Tongue (tissue), 1 donor: ENCODE measurements at regions not wholly inside any gene's neighbourhood (a gene's known extent, or its start where the extent isn't known, plus 50 kb on each side); places are given as distances from the start of the nearest gene placed in this dataset.

Source experiments
- DNase-seq: peaks from one replicate; pipeline ENCODE4 v3.0.0-alpha.2; 2015

DNA sequence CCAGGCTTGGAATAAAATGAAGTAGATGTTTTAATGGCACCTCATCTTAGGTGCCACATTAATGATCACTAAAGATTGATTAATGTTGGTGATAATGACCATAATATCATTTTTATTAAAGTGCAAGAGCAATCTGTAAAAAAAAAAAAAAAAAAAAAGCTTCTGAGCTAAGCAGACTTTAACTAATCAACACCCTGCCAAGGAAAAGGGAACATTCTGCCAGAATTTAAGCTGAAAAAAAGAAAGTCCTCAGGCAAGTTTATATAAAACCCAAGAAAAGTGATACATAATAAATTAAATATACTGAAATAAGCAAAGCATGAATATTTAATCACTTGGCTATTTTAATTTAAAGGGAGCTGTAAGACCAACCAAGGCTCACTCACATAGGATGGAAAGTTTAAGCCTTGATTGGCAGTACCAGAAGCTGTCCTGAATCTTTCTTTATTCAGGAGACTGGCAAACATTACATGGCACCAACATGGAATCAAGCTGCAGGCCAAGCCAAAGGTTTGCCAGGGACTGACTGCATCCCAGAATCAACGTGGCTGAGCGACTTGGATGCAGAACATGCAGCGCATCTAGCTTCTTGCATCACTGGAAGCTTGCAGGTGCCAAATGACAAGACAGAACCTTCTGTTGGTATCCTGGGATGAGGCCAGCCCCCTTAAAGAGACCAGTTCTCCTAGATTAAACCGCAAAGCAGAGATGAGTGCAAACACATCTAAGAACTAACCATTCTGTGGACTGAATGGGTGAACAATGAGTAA, 413.6 kb downstream of the ENC1 start:
- peak; percentile 39 for DNase-seq

DNA sequence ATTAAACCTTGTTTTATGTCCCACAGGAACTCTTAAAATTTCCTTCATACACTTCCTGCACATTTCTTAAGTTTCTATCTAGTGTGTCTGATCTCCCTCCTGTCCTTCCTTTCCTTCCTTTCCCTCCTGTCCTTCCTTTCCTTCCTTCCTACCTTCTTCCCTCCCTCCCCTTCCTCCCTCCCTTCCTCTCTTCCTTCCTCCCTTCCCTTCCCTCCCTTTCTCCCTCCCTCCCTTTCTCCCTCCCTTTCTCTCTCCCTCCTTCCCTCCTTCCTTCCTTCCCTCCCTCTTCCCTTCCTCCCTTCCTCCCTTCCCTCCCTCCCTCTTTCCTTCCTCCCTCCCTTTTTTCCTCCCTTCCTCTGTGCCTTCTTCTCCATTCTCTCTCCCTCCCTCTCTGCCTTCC, 414.9 kb downstream of the ENC1 start:
- no peak for DNase-seq

DNA sequence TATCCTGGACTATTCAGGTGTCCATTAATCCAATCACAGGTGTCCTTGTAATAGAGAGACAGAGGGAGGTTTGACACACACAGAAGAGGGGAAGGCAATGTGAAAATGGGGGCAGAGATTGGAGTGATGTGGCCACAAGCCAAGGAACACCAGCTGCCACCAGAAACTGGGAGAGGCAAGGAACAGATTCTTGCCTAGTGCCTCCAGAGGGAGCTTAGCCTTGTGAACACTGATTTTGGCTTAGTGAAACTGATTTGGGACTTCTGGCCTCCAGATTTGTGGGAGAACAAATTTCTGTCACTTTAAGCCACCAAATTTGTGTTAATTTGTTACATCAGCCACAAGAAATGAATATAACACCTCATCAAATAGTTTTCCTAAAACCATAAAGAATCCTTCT, 416.2 kb downstream of the ENC1 start:
- DNase-seq: no peak

DNA sequence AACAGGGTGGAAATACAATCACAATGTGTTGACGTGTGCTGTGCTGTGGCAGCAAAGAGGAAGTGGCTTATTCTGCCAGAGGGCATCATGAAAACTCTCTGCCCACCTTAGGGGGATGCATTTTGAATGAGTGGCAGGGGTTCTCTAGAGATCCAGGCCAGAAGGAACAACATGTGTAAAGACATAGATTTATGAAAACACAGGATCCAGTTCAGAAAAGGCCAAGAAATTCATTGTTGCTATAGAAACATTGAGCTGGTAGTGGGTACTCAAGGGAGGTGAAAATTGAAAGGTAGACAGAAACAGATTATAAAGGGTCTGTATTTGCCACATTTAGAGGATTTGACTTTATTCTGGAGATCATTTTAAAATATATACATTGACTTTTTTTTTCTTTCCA, 417.7 kb downstream of the ENC1 start:
- DNase-seq: no peak

DNA sequence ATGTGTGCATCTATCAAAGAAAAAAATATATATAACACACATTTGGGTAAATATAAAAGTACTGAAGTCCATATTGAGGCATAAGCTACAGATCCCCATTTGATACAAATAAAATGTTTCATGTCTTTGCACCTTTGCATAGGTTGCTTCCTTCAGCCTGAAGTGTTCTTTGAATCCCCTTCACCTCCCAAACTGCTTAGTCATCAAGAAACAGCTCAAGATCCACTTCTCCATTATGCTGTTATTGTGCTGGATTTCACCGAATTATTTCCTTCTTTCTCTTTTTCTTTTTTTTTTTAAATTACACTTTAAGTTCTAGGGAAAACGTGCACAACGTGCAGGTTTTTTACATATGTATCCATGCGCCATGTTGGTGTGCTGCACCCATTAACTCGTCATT, 419.1 kb downstream of the ENC1 start:
- no peak for DNase-seq

DNA sequence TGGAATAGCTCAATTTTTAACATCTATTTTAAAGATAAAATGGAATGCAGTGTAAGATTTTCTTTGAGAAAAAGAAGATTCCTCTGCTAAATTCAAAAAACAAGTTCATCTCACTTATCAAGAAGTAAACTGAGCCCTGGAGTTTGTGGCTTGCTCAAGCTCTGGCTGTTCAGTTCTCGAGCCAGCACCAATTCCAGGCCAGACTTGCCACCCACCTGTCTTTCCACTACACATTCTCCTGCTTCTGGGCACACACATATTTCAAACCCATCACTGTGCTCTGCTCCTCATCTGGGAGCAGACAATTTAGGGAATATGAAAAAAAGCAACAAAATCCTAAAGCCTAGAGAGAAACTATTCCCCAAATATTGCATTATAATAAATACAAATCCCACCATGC, 424.5 kb downstream of the ENC1 start:
- no peak for DNase-seq

DNA sequence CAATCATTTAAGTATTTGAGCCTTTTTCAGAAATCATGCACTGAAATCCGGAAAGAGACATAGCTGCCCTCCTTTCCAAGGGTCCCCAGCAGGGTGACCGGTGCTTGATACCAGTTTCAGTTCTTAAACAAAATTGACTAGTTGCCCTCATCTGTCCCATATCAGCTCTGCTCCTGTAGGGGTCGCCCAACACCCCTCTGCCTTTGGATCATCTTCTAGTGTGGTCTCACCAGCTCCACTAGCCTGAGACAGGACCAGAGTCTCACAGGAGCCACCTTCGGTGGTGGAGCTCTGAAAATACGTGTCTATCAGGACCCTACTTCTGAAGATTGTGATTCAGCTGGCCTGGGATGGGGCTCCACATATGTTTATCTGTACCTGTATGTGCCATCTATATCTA, 428.2 kb downstream of the ENC1 start:
- no peak for DNase-seq

DNA sequence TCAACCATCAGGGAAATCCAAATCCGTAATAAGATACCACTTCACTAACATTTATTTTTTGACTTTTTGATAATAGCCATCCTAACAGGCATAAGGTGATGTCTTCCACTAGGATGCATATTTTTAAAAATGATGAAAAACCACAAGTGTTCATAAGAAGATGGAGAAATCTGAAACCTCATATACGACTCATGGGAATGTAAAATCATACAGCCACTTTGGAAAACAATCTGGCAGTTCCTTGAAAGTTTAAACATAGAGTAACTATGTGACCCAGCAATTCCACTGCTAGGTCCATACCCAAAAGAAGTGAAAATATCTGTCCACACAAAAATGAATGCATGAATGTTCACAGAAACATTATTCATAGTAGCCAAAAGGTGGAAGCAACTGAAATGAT, 431.0 kb downstream of the ENC1 start:
- DNase-seq: no peak

DNA sequence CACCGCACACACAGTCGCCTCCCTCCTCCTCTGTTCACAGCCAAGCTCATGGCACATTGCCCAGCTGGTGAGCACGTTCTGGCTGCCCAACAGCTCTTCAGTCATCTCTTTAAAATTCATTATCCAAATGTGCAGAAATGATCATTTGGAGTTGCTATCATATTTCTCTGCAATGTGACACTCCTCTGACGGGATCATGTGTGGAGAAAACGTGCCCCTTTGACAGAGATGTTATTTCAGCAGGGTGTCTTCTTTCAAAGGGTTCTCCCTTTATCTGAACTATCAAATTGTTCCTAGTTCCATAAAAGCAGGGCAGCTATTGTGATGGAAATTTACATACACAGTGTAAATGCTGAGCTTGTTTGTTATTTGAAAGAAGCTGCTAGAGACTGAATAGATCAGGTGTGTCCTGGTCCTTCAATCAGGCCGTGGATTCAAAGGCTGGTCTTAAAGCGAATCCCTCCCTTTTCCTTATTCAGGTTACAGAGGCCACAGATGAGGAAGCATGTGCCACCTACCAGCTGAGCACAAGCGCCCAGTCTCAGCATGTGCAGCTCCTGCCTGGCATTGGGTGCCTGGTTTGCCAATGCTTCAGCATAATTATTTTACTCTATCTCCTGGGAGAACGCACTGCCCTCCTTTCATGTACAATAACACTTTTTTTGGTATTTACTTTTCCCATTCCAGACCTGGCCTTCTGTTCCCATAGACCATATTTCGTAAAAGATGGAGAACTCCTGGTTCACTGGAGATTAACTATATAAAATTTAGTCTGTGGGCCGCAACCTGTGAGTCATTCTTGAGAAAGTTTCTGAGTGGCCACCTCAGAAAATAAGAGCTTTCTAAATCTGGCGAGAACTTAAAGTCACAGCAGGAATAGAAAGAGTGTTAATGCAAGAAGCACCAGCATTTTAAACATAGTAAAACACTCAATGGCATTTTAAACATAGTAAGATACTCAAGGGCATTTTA, 433.7 kb downstream of the ENC1 start:
- DNase-seq: peak; percentile 92

DNA sequence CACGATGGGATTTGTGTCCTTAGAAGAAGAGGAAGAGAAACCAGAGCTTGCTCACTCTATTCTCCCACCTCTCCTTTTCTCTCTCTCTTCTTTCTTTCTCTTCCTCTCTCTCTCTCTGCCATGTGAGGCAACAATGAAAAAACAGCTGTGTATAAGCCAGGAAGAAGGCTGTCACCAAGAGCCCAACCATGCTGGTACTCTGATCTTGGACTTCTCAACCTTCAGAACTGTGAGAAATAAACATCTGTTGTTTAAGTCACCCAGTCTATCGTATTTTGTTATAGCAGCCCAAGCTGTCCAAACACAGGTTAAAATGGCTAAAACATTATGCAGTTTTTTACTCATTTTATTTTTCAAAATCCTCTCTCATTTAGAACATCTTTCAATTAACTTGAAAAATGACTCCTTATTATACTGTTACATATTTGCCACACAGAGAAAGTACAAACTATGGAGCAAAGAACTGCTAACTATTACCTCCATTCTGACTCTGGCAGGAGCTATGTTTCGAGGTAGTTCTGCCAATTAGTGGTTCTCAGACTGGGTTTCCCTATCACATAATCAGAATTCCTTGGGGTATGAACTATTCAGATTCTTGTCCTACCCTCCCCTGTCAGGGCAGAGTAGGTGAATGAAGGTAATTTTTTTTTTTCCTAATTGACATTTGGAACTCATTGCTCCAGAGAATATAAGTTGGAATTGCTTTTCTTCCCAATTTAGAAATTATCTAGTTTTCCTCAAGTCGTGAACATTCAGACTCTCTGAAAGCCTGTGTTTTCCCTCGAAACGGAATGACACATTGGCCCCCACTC, 434.6 kb downstream of the ENC1 start:
- no peak for DNase-seq

DNA sequence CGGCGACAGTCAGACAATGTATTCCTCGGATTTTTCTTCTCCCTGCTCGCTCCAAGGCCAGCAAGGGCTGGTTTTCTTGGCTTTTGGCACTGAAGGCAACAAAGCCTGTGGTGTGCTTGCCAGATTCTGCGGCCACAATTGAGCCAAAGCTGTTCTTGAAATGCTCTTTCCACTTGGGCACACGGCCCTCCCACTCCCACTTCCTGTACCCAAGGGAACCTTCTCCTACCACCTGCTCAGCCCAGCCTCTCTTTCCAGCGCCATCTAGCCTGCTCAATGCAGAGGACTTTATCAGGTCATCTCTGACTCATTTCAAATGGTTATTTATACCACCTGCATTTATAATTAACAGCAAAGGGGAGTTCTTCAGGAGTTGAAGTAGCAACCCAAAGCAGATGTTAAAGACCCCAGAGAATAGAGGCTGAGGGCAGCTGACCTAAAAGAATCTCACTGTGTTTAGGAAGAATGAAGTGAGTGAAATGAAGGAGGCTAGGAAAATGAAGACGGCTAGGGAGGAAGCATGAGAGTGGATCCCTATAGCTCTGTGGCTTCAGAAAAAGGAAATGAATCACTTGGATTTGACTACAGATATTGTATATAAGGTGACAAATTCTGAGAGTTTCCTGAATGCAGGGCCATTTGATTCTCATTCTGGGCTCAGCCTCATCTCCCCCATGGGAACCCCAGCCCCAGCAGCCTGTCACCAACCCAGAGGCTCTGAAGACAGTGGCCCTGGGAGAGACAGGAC, 439.0 kb downstream of the ENC1 start:
- DNase-seq: peak; percentile 69

DNA sequence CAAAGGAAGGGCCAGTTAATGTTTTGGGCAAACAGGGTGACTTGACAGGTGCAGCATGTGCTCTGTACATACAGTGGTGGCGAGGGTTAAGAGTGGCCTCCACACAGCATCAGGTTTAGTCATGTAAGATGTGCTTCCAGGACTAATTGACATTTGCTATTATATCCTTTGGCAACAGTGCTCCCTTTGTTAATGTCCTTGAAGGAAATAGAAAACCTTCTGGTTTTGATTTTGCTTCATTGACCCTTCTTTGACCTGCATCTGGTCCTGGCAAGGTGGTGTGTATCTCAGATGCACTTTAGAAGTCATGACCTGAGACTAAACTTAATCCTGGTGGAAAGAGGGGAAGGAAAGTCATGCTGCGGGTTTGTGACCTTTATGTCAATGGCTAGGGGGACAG, 440.0 kb downstream of the ENC1 start:
- peak; percentile 55 for DNase-seq

DNA sequence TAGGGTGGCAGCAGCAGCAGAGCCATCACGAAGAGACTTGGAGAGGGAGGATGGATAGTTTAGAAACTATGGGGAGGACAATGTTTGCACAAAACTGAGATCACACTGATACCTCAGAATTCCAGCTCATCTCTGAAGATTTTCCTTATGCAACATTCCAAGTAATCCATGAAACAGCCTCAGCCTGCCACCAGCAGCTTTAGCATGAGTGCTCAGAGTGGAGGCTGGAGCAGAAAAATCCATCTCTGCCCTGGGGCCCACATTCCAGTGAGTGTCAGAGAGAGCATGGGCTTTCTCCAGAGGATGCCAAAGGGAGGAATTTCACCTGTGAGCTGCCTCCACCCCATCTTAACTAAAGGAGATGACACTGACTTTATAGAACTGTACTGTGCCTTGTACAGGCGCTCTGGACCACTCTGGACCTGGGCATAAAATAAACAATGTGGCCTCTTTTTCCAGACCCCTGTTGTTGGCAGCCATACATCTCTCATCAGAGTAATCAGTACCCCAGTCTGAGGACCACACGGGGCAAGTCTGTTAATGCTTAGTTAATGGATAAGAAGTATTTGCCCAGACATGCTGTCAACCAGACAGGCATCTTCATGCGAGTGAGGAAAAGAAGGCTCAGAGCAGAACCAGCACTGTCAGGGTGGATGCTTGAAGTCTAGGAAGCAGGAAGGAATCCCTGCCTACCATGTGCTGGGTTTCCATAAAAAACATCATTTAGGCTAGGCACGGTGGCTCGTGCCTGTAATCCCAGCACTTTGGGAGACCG, 440.9 kb downstream of the ENC1 start:
- no peak for DNase-seq

DNA sequence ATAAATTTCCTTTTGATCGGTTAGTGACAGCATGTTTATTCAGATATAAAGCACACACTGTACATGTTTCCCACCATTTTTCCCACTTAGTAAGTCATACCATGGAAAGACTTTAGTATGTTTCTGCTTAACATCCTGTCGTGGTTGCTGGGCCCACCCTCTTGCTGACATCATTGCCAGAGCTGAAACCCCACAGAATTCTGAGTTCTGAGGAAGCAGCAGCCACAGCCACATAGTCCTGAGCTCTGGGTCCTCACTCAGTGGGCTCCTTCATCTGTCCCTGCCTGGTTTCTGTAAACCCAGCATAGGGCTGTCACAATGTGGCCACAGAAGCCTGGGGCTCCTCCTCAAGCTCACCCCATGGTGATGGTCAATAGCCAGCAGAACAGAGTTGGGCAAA, 441.5 kb downstream of the ENC1 start:
- no peak for DNase-seq

DNA sequence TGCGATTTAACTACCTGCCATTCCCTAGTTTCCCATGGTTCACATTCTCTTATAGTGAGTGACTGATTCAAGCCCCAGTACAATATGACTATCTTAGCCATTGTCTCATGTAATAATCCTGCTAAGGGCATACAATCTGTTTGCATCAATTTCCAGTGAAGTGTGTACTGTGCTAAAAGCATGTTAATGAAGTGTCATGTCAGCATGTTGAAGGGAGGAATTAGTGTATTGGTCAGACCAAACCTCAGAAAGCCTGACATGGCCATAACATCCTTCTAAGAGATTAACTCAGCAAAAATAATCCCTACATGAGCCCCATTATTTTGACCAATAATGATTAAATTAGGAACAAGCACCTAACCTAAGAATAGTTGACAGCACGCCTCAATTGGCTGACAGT, 442.4 kb downstream of the ENC1 start:
- DNase-seq: no peak

DNA sequence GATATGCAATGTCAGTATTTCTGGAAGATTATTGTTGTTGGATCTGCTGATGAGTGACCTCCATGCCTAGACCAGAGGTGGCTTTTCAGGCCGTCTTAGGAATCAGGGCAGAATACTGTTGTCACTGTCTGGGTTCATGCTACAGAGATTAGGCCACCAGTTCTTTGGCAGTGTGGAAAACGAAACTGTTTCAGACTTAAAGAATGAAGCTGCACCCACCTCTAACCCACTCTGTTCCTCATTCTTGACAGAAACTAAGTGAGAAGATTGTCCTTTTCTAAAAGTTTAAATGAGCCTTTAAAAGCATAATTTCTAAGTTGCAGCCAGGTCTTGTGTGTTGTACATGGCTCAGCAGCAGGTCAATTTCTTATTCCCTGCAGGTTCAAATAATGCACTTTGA, 444.3 kb downstream of the ENC1 start:
- DNase-seq: no peak

DNA sequence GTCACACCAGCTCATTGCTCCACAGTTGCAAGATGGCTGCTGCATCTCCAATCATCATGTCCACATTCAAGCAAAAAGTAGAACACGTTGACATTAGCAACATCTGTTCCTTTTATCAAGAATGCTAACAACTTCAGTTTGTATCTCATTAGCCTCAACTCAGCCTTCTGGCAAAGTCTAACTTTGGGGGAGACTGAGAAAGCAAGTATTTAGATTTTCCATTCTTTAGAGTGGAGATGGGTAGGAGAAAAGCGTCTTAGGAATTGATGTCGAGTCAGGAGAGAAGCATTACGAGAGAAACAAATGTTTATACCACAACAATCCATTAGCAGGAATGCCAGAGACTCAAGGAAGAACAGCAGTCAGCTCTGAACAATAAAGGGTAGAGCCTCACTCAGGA, 446.3 kb downstream of the ENC1 start:
- DNase-seq: no peak

DNA sequence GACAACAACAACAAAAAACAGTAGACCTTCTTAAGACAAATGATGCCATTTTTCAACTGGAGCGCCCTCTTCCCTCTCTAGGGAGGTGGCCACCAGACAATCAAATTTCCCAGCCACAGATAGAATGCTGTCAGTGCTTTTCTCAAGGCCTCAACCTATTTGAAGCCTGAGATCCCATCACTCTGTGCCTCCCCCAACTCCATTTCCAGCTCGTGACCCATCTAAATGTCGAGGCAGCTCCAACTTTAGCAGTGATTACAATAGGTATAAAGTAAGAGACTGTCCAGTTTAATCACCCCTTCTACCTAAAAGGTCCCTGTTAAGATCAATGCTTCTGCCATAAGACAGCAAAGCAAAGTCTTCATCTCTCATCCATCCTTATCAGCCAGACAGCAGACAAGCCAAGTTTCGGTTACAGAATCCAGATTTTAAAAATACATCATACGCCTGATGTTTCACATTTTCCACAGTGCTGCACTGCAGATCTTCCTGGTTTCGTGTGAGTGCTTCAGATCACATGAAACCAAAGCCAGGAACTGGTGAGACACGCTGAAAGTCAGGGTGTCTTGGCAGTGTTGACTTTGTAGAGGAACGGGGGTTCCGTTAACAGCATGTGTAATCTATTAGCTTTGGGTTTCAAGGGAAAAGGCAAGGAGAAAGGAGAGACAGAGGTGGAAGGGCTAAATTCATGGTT, 447.8 kb downstream of the ENC1 start:
- DNase-seq: peak; percentile 81

DNA sequence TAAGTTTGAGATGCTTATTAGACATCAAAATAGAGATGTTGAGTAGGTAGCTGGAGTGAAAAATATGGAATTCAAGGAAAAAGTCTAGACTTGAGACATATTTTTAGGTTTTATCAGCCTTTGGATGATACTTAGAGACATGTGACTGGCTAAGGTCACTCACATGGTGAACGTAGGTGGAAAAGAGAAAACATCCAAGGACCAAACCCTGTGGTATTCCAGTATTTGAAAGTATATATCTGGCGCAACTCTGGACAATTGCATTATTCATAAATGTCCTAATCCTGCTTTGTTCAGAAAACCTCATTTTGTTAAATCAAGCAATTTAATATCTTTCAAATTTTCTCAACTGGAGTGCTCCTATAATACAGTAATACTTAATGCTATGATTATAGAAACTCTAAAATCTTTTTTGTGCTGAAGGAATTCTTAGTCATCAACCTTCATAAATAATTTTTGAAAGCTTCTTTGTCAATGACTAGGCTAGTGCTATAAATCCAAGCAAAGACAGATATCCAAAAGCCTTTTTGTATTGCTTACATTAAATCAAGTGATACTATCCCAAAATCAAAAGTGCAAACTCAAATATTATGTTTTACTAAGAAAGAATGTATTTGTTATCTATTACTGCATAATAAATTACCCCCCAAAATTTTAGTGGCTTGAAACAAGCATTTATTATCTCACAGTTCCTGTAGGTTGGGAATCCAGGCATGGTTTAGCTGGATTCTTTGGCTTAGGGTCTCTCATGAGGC, 452.0 kb downstream of the ENC1 start:
- no peak for DNase-seq

DNA sequence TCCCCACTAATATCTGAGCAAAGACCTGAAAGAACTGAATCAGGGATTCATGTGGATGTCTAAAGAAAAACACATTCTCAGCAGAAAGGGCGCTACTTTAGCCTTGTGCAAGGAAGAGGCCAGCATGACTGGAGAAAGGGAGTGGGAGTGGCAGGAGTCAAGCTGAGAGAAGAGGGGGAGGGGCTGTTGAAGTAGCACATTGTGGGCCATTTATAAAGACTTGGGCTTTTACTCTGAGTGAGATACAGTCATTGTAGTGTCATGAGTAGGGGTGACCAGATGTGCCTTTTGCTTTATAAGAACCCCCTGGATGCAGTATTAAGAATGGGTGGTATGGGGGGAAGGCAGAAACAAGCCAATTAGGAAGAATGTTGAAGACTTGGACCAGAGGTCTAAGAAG, 452.8 kb downstream of the ENC1 start:
- no peak for DNase-seq
